Ishikawa (cell line): ENCODE measurements at regions not wholly inside any gene's neighbourhood (a gene's known extent, or its start where the extent isn't known, plus 50 kb on each side); places are given as distances from the start of the nearest gene placed in this dataset.

ENCODE experiments used
- CEBPB ChIP-seq: IDR thresholded peaks from 2 replicates; pipeline ENCODE4 v1.6.1; 2012
- CREB1 ChIP-seq: IDR thresholded peaks from 2 replicates; pipeline ENCODE4 v1.6.1; 2012; ENCODE audit warnings: low read depth
- EGR1 ChIP-seq: IDR thresholded peaks from 2 replicates; pipeline ENCODE4 v1.6.1; 2012
- EP300 ChIP-seq: IDR thresholded peaks from 2 replicates; pipeline ENCODE4 v1.6.1; 2012; ENCODE audit warnings: borderline replicate concordance
- FOXM1 ChIP-seq: IDR thresholded peaks from 2 replicates; pipeline ENCODE4 v1.6.1; 2012; ENCODE audit warnings: low read depth, borderline replicate concordance
- MAX ChIP-seq: IDR thresholded peaks from 2 replicates; pipeline ENCODE4 v1.6.1; 2012
- NFIC ChIP-seq: IDR thresholded peaks from 2 replicates; pipeline ENCODE4 v1.6.1; 2012
- RAD21 ChIP-seq: IDR thresholded peaks from 2 replicates; pipeline ENCODE4 v1.6.1; 2012; ENCODE audit warnings: low read depth
- REST ChIP-seq: IDR thresholded peaks from 2 replicates; pipeline ENCODE4 v1.6.1; 2012; ENCODE audit warnings: low read depth, mild to moderate bottlenecking
- TAF1 ChIP-seq: IDR thresholded peaks from 2 replicates; pipeline ENCODE4 v1.6.1; 2012; ENCODE audit warnings: low read depth, mild to moderate bottlenecking
- TCF12 ChIP-seq: IDR thresholded peaks from 2 replicates; pipeline ENCODE4 v1.6.1; 2012; ENCODE audit warnings: low read depth
- TEAD4 ChIP-seq: IDR thresholded peaks from 2 replicates; pipeline ENCODE4 v1.6.1; 2012
- USF1 ChIP-seq: IDR thresholded peaks from 2 replicates; pipeline ENCODE4 v1.6.1; 2012
- YY1 ChIP-seq: IDR thresholded peaks from 2 replicates; pipeline ENCODE4 v1.6.1; 2012; ENCODE audit warnings: low read depth
- ZBTB7A ChIP-seq: IDR thresholded peaks from 2 replicates; pipeline ENCODE4 v1.6.1; 2012; ENCODE audit warnings: low read depth

GRCh38 chr10:89901895-89902294 lies 200.5 kb downstream of the KIF20B start:
- TF ChIP-seq REST, result no peak
- TF ChIP-seq TAF1, result no peak
- TF ChIP-seq USF1, result no peak
- no peak for TF ChIP-seq TEAD4
- no peak for TF ChIP-seq EP300
- no peak for TF ChIP-seq MAX
- no peak for TF ChIP-seq NFIC
- no peak for TF ChIP-seq RAD21
- no peak for TF ChIP-seq CEBPB
- TF ChIP-seq CREB1, result no peak
- TF ChIP-seq ZBTB7A, result no peak
- no peak for TF ChIP-seq TCF12

GRCh38 chr10:89904755-89905154 lies 203.4 kb downstream of the KIF20B start:
- TF ChIP-seq YY1 (no peak), MAX (no peak), FOXM1 (no peak), ZBTB7A (no peak), EP300 (no peak), NFIC (no peak), CREB1 (no peak), EGR1 (no peak), TAF1 (no peak), USF1 (no peak), RAD21 (no peak), CEBPB (no peak), TEAD4 (no peak), TCF12 (no peak), REST (no peak)

- no peak for TF ChIP-seq CREB1
- TF ChIP-seq TEAD4, result no peak
- no peak for TF ChIP-seq CEBPB
- no peak for TF ChIP-seq TAF1
- no peak for TF ChIP-seq REST
- no peak for TF ChIP-seq USF1
- no peak for TF ChIP-seq EP300
- no peak for TF ChIP-seq RAD21
- TF ChIP-seq MAX, result no peak
- TF ChIP-seq ZBTB7A, result no peak
- TF ChIP-seq FOXM1, result no peak
- no peak for TF ChIP-seq YY1
- no peak for TF ChIP-seq NFIC
- TF ChIP-seq TCF12, result no peak
- TF ChIP-seq EGR1, result no peak
These were observed 208.4 kb downstream of the KIF20B start for GRCh38 chr10:89909752-89910151.

GRCh38 chr10:89915021-89915420 lies 213.6 kb downstream of the KIF20B start:
- TF ChIP-seq CEBPB (no peak), TCF12 (no peak), MAX (no peak), CREB1 (no peak), ZBTB7A (no peak), NFIC (no peak), TAF1 (no peak), EP300 (no peak), EGR1 (no peak)
